GM21360 (cell line): ENCODE measurements at regions not wholly inside any gene's neighbourhood (a gene's known extent, or its start where the extent isn't known, plus 50 kb on each side); places are given as distances from the start of the nearest gene placed in this dataset.
"Not testable (repeated sequence)": the region's sequence is repeated elsewhere in the genome, so short reads cannot be mapped to it uniquely, and the experiment has no call there.

Experiments
- ATAC-seq: cut with Tn5 transposase; IDR thresholded peaks from one replicate; pipeline ENCODE4 v1.9.1; 2021; ENCODE audit warnings: mild to moderate bottlenecking, moderate library complexity; ENCODE audit not compliant: unreplicated experiment

- no peak for ATAC-seq
These were observed 487.5 kb downstream of the TMEM121 start for GRCh38 chr14:106013879-106014376.

- not testable (repeated sequence) for ATAC-seq
These were observed 491.6 kb downstream of the TMEM121 start for GRCh38 chr14:106017952-106018351.

- ATAC-seq = no peak
These were observed 495.4 kb downstream of the TMEM121 start for GRCh38 chr14:106021832-106022231.

GRCh38 chr14:106022648-106023047 lies 496.3 kb downstream of the TMEM121 start:
- not testable (repeated sequence) for ATAC-seq

- ATAC-seq = no peak
These were observed 497.0 kb downstream of the TMEM121 start for GRCh38 chr14:106023411-106023810.

GRCh38 chr14:106024983-106025604 lies 498.7 kb downstream of the TMEM121 start:
- ATAC-seq = no peak

GRCh38 chr14:106026026-106026425 lies 499.6 kb downstream of the TMEM121 start:
- no peak for ATAC-seq

GRCh38 chr14:106027759-106028158 lies 501.4 kb downstream of the TMEM121 start:
- ATAC-seq = not testable (repeated sequence)

- no peak for ATAC-seq
These were observed 503.6 kb downstream of the TMEM121 start for GRCh38 chr14:106029959-106030358.

- no peak for ATAC-seq
These were observed 511.0 kb downstream of the TMEM121 start for GRCh38 chr14:106037380-106037779.

GRCh38 chr14:106038263-106038662 lies 511.9 kb downstream of the TMEM121 start:
- no peak for ATAC-seq

GRCh38 chr14:106039400-106039799 lies 513.0 kb downstream of the TMEM121 start:
- ATAC-seq = no peak

GRCh38 chr14:106044515-106044914 lies 518.1 kb downstream of the TMEM121 start:
- ATAC-seq = no peak

GRCh38 chr14:106044949-106045596 lies 518.7 kb downstream of the TMEM121 start:
- ATAC-seq = no peak

- ATAC-seq = no peak
These were observed 525.4 kb downstream of the TMEM121 start for GRCh38 chr14:106051796-106052195.

GRCh38 chr14:106055289-106055688 lies 528.9 kb downstream of the TMEM121 start:
- ATAC-seq = no peak

GRCh38 chr14:106058342-106058741 lies 532.0 kb downstream of the TMEM121 start:
- no peak for ATAC-seq

GRCh38 chr14:106060276-106060975 lies 534.0 kb downstream of the TMEM121 start:
- no peak for ATAC-seq

GRCh38 chr14:106061877-106062500 lies 535.6 kb downstream of the TMEM121 start:
- not testable (repeated sequence) for ATAC-seq

- no peak for ATAC-seq
These were observed 536.3 kb downstream of the TMEM121 start for GRCh38 chr14:106062502-106063272.

- no peak for ATAC-seq
These were observed 541.6 kb downstream of the TMEM121 start for GRCh38 chr14:106067935-106068334.
